Loucy (cell line): ENCODE measurements at regions not wholly inside any gene's neighbourhood (a gene's known extent, or its start where the extent isn't known, plus 50 kb on each side); places are given as distances from the start of the nearest gene placed in this dataset.

Experiments used
- H2AFZ ChIP-seq: fragments of 200-600 bp; sonication (generic); 2 replicates; pipeline ENCODE4 v1.6.0; 2016; ENCODE audit warnings: antibody characterized with exemption, mild to moderate bottlenecking, low read length, moderate library complexity
- H3F3A ChIP-seq: fragments of 200-600 bp; 2 replicates; pipeline ENCODE4 v1.6.0; 2016; ENCODE audit warnings: antibody characterized with exemption, low read depth, mild to moderate bottlenecking
- H3K27me3 ChIP-seq: fragments of 200-600 bp; sonication (generic); 2 replicates; pipeline ENCODE4 v1.6.1; 2014; ENCODE audit warnings: low read length, mild to moderate bottlenecking; ENCODE audit not compliant: insufficient read depth, poor library complexity, severe bottlenecking
- H3K36me3 ChIP-seq: fragments of 200-600 bp; sonication (generic); 2 replicates; pipeline ENCODE4 v1.6.1; 2016; ENCODE audit warnings: low read length; ENCODE audit not compliant: insufficient read depth
- H3K4me1 ChIP-seq: fragments of 200-600 bp; sonication (generic); 2 replicates; pipeline ENCODE4 v1.5.1; 2014; ENCODE audit warnings: low read length, mild to moderate bottlenecking; ENCODE audit not compliant: insufficient read depth, poor library complexity, severe bottlenecking
- H3K4me2 ChIP-seq: fragments of 200-600 bp; sonication (generic); 2 replicates; pipeline ENCODE4 v1.6.0; 2014; ENCODE audit warnings: antibody characterized with exemption, low read length, low read depth, mild to moderate bottlenecking; ENCODE audit not compliant: poor library complexity, severe bottlenecking
- H3K4me3 ChIP-seq: fragments of 200-600 bp; sonication (generic); 2 replicates; pipeline ENCODE4 v1.5.1; 2014; ENCODE audit warnings: low read length, mild to moderate bottlenecking, mixed read lengths; ENCODE audit not compliant: poor library complexity, severe bottlenecking
- H3K79me2 ChIP-seq: fragments of 200-600 bp; sonication (generic); 2 replicates; pipeline ENCODE4 v1.6.1; 2014; ENCODE audit warnings: low read length; ENCODE audit not compliant: insufficient read depth
- H3K9ac ChIP-seq: fragments of 200-600 bp; sonication (generic); 2 replicates; pipeline ENCODE4 v1.6.0; 2014; ENCODE audit warnings: mild to moderate bottlenecking, low read depth, low read length, moderate library complexity; ENCODE audit not compliant: poor library complexity, severe bottlenecking
- H3K9me2 ChIP-seq: fragments of 200-600 bp; sonication (generic); replicated peaks from 2 replicates; pipeline ENCODE4 v1.6.1; 2016; ENCODE audit warnings: low read depth, low read length, mixed read lengths
- H3K9me3 ChIP-seq: fragments of 200-600 bp; sonication (generic); 2 replicates; pipeline ENCODE4 v1.6.1; 2014; ENCODE audit warnings: mild to moderate bottlenecking, antibody characterized with exemption, low read length, low read depth; ENCODE audit not compliant: insufficient read depth
- H4K20me1 ChIP-seq: fragments of 200-600 bp; sonication (generic); 2 replicates; pipeline ENCODE4 v1.6.0; 2014; ENCODE audit warnings: antibody characterized with exemption, low read length, mild to moderate bottlenecking; ENCODE audit not compliant: insufficient read depth, poor library complexity, severe bottlenecking
- EZH2phosphoT487 ChIP-seq: fragments of 200-600 bp; IDR thresholded peaks from 2 replicates; pipeline ENCODE4 v1.6.1; 2018; ENCODE audit warnings: antibody characterized with exemption, mild to moderate bottlenecking, moderate library complexity, borderline replicate concordance
- TF ChIP-seq, protein P1 (sequence below): fragments of 200-600 bp; sonication (generic); conservative IDR thresholded peaks from 2 replicates; pipeline ENCODE4 v1.5.1; 2014; ENCODE audit warnings: mild to moderate bottlenecking, antibody characterized with exemption, low read length

DNA sequence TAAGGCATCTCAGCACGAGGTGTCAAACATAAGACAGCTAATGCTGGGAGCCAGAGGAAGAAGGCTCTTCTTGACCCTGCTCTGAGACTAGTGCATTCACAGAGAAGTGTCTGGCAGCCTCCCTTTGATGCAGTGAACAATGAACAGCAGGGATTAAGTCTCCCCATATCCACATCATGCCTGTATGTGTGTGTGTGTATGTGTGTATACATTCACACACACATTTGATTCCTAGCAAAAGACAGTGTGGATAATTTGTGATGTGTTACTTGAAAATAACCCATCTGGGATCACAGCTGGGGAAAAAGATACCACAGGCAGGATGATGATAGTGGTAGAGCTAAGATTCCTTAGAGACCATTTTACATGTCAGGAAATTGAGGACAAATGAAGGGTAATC lies 485.9 kb upstream of the GOT2 start:
- H3K9me2 ChIP-seq: no peaks in the 10 kb centered on the region
- no peaks in the 10 kb centered on the region for H3K27me3 ChIP-seq
- H3F3A ChIP-seq: no peaks in the 10 kb centered on the region
- no peak overlapping the region for H3K4me2 ChIP-seq
- H3K79me2 ChIP-seq: no peaks in the 10 kb centered on the region
- no peaks in the 10 kb centered on the region for H3K36me3 ChIP-seq
- no peak overlapping the region for H2AFZ ChIP-seq
- H3K9me3 ChIP-seq: no peaks in the 10 kb centered on the region
- TF ChIP-seq EZH2phosphoT487: no peak
- TF ChIP-seq, protein P1, sequence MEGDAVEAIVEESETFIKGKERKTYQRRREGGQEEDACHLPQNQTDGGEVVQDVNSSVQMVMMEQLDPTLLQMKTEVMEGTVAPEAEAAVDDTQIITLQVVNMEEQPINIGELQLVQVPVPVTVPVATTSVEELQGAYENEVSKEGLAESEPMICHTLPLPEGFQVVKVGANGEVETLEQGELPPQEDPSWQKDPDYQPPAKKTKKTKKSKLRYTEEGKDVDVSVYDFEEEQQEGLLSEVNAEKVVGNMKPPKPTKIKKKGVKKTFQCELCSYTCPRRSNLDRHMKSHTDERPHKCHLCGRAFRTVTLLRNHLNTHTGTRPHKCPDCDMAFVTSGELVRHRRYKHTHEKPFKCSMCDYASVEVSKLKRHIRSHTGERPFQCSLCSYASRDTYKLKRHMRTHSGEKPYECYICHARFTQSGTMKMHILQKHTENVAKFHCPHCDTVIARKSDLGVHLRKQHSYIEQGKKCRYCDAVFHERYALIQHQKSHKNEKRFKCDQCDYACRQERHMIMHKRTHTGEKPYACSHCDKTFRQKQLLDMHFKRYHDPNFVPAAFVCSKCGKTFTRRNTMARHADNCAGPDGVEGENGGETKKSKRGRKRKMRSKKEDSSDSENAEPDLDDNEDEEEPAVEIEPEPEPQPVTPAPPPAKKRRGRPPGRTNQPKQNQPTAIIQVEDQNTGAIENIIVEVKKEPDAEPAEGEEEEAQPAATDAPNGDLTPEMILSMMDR: no peak
- no peak overlapping the region for H3K9ac ChIP-seq
- H4K20me1 ChIP-seq: no peaks in the 10 kb centered on the region
- H3K4me3 ChIP-seq: no peak overlapping the region
- no peaks in the 10 kb centered on the region for H3K4me1 ChIP-seq

DNA sequence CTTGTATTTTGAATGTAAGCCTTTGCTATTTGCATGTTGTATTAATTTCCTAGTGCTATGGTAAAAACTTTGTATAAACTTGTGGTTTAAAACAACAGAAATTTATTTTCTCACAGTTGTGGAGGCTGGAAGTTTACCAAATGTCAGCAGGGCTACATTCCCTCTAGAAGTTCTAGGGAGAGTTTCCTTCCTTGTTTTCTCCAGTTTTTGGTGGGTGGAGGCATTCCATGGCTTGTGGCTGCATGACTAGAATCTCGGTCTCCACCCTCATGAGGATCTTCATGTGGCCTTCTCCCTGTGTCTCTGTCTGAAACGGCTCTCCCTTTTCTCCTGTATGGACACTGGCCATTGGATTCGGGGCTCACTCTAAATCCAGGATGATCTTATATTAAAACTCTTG lies 482.2 kb upstream of the GOT2 start:
- no peak overlapping the region for H3K4me2 ChIP-seq
- no peak for TF ChIP-seq EZH2phosphoT487
- TF ChIP-seq, protein P1: no peak
- H3F3A ChIP-seq: no peaks in the 10 kb centered on the region
- no peaks in the 10 kb centered on the region for H4K20me1 ChIP-seq
- H3K9ac ChIP-seq: no peak overlapping the region
- H3K9me2 ChIP-seq: no peaks in the 10 kb centered on the region
- H2AFZ ChIP-seq: no peak overlapping the region
- no peaks in the 10 kb centered on the region for H3K9me3 ChIP-seq
- H3K36me3 ChIP-seq: no peaks in the 10 kb centered on the region
- no peaks in the 10 kb centered on the region for H3K4me1 ChIP-seq
- H3K27me3 ChIP-seq: no peaks in the 10 kb centered on the region
- no peak overlapping the region for H3K4me3 ChIP-seq
- H3K79me2 ChIP-seq: no peaks in the 10 kb centered on the region

DNA sequence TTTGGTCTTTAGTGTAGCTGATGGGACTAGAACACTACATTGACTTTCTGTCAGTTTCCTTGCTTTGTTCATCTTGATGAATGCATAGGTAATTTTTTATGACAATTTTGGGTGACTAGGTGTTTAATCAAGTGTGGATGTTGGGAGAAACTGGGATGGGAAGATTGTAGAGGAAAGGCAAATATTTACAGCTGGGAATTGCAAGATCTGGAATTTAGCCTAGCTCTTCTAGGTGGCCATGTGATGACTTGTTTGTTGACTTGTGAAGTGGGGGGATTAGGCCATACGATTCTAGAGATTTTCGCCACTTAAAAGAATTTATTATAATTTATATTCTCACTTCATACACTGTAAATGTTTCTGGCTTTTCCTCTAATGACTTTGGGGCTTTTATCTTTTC lies 480.3 kb upstream of the GOT2 start:
- Histone ChIP-seq H3K27me3 (no peaks in the 10 kb centered on the region), H3K4me2 (no peak overlapping the region), H3K36me3 (no peaks in the 10 kb centered on the region), H4K20me1 (no peaks in the 10 kb centered on the region), H3F3A (no peaks in the 10 kb centered on the region), H2AFZ (no peak overlapping the region), H3K4me1 (no peaks in the 10 kb centered on the region), H3K9me2 (no peaks in the 10 kb centered on the region), H3K79me2 (no peaks in the 10 kb centered on the region), H3K9ac (no peak overlapping the region), H3K4me3 (no peak overlapping the region), H3K9me3 (no peaks in the 10 kb centered on the region)
- no peak for TF ChIP-seq EZH2phosphoT487
- TF ChIP-seq, protein P1: no peak
